ENCODE measurements at regions not wholly inside any gene's neighbourhood (a gene's known extent, or its start where the extent isn't known, plus 50 kb on each side); places are given as distances from the start of the nearest gene placed in this dataset.

DNA sequence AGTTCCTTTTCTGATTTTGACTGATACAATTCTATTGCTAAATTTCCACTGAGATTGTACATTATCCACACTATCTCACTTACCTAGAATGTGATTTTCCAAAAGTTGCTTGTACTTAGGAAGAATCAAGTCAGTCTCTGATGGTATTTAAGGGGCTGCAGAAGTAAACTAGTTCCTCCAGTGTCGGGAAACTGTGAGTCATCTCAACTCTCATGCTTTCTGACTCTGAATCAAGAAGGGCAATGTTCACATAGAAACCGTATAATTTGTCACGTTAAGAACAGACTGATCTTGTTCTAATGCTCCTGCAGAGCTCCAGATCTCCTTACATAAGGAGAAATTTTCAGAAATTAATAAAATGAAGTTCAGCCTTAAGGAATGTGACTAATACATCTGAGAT lies 369.3 kb downstream of the KLF5 start:
- ChIA-PET POLR2A (no interaction called here), CTCF (no interaction called here)
- ATAC-seq (ENCODE audit: poor library complexity) (no peak), DNase-seq (no peak)
- intact Hi-C loops (cut with DNase I, micrococcal nuclease), result no loop called here
- H3K27me3 Mint-ChIP-seq, result no peaks in the 10 kb centered on the region
- H3K36me3 Mint-ChIP-seq (ENCODE audit: low read depth), result no peaks in the 10 kb centered on the region
- H3K9me3 ChIP-seq (ENCODE audit: control insufficient read depth in 1 of 2, insufficient read depth in 1 of 2, low read length in 2 of 2), result no peaks in the 10 kb centered on the region
- no peaks in the 10 kb centered on the region for H3K4me1 ChIP-seq (ENCODE audit: insufficient read depth, low read length)
- no peaks in the 10 kb centered on the region for H3K27me3 ChIP-seq (ENCODE audit: control insufficient read depth in 1 of 2, insufficient read depth in 2 of 2, low read length in 2 of 2)
- no peak overlapping the region for H3K4me3 ChIP-seq (ENCODE audit: low read length)
- no peak overlapping the region for H3K27ac Mint-ChIP-seq
- H3K4me1 Mint-ChIP-seq (ENCODE audit: low read depth), result no peaks in the 10 kb centered on the region
- H3K27ac ChIP-seq (ENCODE audit: low read depth in 1 of 2, low read length in 2 of 2), result no peak overlapping the region
- no peaks in the 10 kb centered on the region for H3K36me3 ChIP-seq (ENCODE audit: insufficient read depth, low read length)
- H3K4me3 Mint-ChIP-seq, result no peak overlapping the region
- no peaks in the 10 kb centered on the region for H3K9me3 Mint-ChIP-seq
- TF ChIP-seq, protein P1, sequence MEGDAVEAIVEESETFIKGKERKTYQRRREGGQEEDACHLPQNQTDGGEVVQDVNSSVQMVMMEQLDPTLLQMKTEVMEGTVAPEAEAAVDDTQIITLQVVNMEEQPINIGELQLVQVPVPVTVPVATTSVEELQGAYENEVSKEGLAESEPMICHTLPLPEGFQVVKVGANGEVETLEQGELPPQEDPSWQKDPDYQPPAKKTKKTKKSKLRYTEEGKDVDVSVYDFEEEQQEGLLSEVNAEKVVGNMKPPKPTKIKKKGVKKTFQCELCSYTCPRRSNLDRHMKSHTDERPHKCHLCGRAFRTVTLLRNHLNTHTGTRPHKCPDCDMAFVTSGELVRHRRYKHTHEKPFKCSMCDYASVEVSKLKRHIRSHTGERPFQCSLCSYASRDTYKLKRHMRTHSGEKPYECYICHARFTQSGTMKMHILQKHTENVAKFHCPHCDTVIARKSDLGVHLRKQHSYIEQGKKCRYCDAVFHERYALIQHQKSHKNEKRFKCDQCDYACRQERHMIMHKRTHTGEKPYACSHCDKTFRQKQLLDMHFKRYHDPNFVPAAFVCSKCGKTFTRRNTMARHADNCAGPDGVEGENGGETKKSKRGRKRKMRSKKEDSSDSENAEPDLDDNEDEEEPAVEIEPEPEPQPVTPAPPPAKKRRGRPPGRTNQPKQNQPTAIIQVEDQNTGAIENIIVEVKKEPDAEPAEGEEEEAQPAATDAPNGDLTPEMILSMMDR (IDR thresholded peaks at IDR 0.05), result no peak

DNA sequence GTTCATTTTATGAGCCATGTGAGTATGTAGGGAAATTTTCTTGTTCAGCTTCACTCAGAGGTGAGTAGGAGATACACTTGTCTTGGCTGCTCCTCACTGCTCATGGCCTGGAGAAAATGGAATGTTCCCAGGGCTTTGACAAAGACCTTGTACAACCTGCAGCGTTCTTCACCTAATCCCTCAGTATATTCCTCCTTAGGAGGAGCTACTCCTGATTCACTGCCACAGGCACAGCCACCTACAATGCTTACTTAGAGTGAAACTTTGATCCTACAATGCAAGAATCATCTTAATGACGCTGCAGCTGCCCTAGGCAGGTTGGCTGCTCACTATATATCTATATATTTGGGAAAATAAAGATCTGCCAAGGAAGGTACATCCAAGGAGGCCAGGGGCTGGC lies 364.2 kb downstream of the KLF5 start:
- no peak overlapping the region for H3K27ac ChIP-seq (ENCODE audit: low read depth in 1 of 2, low read length in 2 of 2)
- H3K27me3 ChIP-seq (ENCODE audit: control insufficient read depth in 1 of 2, insufficient read depth in 2 of 2, low read length in 2 of 2), result no peaks in the 10 kb centered on the region
- H3K36me3 ChIP-seq (ENCODE audit: insufficient read depth, low read length), result no peaks in the 10 kb centered on the region
- TF ChIP-seq, protein P1 (IDR thresholded peaks at IDR 0.05), result no peak
- H3K4me1 ChIP-seq (ENCODE audit: insufficient read depth, low read length), result no peaks in the 10 kb centered on the region
- Mint-ChIP-seq H3K9me3 (no peaks in the 10 kb centered on the region), H3K36me3 (ENCODE audit: low read depth) (no peaks in the 10 kb centered on the region), H3K27ac (no peak overlapping the region), H3K4me3 (no peak overlapping the region), H3K4me1 (ENCODE audit: low read depth) (no peaks in the 10 kb centered on the region), H3K27me3 (no peaks in the 10 kb centered on the region)
- ATAC-seq (ENCODE audit: poor library complexity) (no peak), DNase-seq (no peak)
- no peak overlapping the region for H3K4me3 ChIP-seq (ENCODE audit: low read length)
- ChIA-PET CTCF (no interaction called here), POLR2A (no interaction called here)
- intact Hi-C loops (cut with DNase I, micrococcal nuclease), result no loop called here
- H3K9me3 ChIP-seq (ENCODE audit: control insufficient read depth in 1 of 2, insufficient read depth in 1 of 2, low read length in 2 of 2), result no peaks in the 10 kb centered on the region

DNA sequence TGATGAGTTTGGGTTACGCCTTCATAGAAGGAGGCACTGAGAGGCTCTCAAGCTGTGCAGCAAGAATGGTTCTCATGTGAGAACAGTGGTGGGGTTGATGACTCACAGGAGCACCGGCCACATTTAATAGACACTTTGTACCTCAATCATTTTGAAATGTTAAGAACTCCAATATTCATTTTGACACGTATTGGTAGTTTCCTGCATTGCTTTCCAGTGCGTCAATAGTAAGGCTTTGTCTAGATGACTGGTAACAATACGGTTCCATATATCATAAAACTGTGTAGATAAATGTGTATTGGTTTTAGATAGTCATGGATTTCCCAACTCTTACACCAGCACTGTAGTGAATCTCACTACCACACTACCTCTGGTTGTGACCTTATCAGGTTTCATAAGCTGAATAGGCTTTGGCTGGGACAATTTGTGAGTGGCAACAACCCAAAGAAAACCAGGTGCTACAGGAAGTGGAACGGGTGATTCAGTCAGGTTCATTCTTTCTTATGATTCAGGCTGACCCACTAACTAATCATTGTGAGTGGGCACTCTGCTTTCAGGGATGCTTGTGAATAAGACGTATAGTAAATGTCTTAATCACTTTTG lies 362.6 kb downstream of the KLF5 start:
- Mint-ChIP-seq H3K27me3 (no peaks in the 10 kb centered on the region), H3K27ac (no peak overlapping the region), H3K4me3 (no peak overlapping the region), H3K4me1 (ENCODE audit: low read depth) (no peaks in the 10 kb centered on the region), H3K9me3 (no peaks in the 10 kb centered on the region), H3K36me3 (ENCODE audit: low read depth) (no peaks in the 10 kb centered on the region)
- H3K4me1 ChIP-seq (ENCODE audit: insufficient read depth, low read length), result no peaks in the 10 kb centered on the region
- ChIA-PET POLR2A (no interaction called here), CTCF (no interaction called here)
- intact Hi-C loops (cut with DNase I, micrococcal nuclease), result no loop called here
- no peak overlapping the region for H3K4me3 ChIP-seq (ENCODE audit: low read length)
- H3K36me3 ChIP-seq (ENCODE audit: insufficient read depth, low read length), result no peaks in the 10 kb centered on the region
- peaks cover 0 to 3% of the 10 kb centered on the region in 2 experiments for H3K9me3 ChIP-seq (ENCODE audit: control insufficient read depth in 1 of 2, insufficient read depth in 1 of 2, low read length in 2 of 2)
- ATAC-seq (ENCODE audit: poor library complexity), result no peak
- no peaks in the 10 kb centered on the region for H3K27me3 ChIP-seq (ENCODE audit: control insufficient read depth in 1 of 2, insufficient read depth in 2 of 2, low read length in 2 of 2)
- no peak for DNase-seq
- H3K27ac ChIP-seq (ENCODE audit: low read depth in 1 of 2, low read length in 2 of 2), result no peak overlapping the region
- TF ChIP-seq, protein P1 (IDR thresholded peaks at IDR 0.05), result no peak
